PC-3 (cell line): ENCODE measurements at regions not wholly inside any gene's neighbourhood (a gene's known extent, or its start where the extent isn't known, plus 50 kb on each side); places are given as distances from the start of the nearest gene placed in this dataset.

ENCODE experiments used
- EZH2 ChIP-seq: fragments of 300-600 bp; sonication (generic); IDR thresholded peaks from one replicate; pipeline ENCODE4 v1.6.1; 2017; ENCODE audit warnings: antibody characterized with exemption, mild to moderate bottlenecking, low read length; ENCODE audit not compliant: unreplicated experiment
- EZH2phosphoT487 ChIP-seq: fragments of 300-600 bp; sonication (generic); IDR thresholded peaks from 2 replicates; pipeline ENCODE4 v1.6.1; 2018; ENCODE audit warnings: mild to moderate bottlenecking, antibody characterized with exemption, low read length, borderline replicate concordance
- TF ChIP-seq, protein P1 (sequence below): fragments of 300-600 bp; sonication (generic); conservative IDR thresholded peaks from 2 replicates; pipeline ENCODE4 v1.5.1; 2017; ENCODE audit warnings: antibody characterized with exemption, low read depth, mild to moderate bottlenecking, low read length

DNA sequence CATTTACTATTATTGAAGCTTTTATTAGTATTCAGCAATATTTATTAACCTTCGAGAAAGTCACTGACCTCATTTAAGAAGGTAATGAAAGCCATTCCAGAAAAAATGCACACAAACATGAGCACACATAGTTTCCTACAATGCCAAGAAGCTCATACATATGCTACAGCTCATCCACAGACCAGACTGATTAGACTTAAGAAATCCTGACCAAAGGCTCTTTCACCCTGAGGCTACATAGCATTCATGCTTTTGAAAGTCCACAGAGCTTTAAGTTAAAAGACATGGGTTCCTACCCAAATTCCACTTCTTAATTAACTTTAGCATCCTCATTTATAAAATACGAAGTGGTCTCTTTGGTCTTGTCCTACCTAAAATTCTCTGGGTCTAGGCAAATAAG is 430.4 kb downstream of the TBC1D32 start:
- TF ChIP-seq EZH2 (no peak), EZH2phosphoT487 (no peak)
- TF ChIP-seq, protein P1, sequence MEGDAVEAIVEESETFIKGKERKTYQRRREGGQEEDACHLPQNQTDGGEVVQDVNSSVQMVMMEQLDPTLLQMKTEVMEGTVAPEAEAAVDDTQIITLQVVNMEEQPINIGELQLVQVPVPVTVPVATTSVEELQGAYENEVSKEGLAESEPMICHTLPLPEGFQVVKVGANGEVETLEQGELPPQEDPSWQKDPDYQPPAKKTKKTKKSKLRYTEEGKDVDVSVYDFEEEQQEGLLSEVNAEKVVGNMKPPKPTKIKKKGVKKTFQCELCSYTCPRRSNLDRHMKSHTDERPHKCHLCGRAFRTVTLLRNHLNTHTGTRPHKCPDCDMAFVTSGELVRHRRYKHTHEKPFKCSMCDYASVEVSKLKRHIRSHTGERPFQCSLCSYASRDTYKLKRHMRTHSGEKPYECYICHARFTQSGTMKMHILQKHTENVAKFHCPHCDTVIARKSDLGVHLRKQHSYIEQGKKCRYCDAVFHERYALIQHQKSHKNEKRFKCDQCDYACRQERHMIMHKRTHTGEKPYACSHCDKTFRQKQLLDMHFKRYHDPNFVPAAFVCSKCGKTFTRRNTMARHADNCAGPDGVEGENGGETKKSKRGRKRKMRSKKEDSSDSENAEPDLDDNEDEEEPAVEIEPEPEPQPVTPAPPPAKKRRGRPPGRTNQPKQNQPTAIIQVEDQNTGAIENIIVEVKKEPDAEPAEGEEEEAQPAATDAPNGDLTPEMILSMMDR: no peak
